Activated naive CD4-positive, alpha-beta T cell treated with anti-CD3 and anti-CD28 coated beads for 36 hours (primary cell): ENCODE measurements at regions not wholly inside any gene's neighbourhood (a gene's known extent, or its start where the extent isn't known, plus 50 kb on each side); places are given as distances from the start of the nearest gene placed in this dataset.

Experiments used
- CTCF ChIA-PET: fragments of 350-600 bp; sonication (Branson Sonifier 250); formaldehyde crosslinking; loops from one replicate; lab custom pipeline; 2021; ENCODE audit warnings: antibody characterized with exemption; lab: Charles Lee
- DNase-seq: peaks from one replicate; pipeline ENCODE4 v3.0.0-alpha.2; 2020
- H3K27ac Mint-ChIP-seq: one replicate; pipeline ENCODE4 v1.8.0; 2021; ENCODE audit warnings: mild to moderate bottlenecking, mixed read lengths
- H3K27me3 Mint-ChIP-seq: one replicate; pipeline ENCODE4 v1.8.0; 2021; ENCODE audit warnings: low read depth, mixed read lengths
- H3K36me3 Mint-ChIP-seq: one replicate; pipeline ENCODE4 v1.8.0; 2021; ENCODE audit warnings: low read depth, mixed read lengths
- H3K4me1 Mint-ChIP-seq: one replicate; pipeline ENCODE4 v1.8.0; 2021; ENCODE audit warnings: low read depth, mixed read lengths
- H3K4me3 Mint-ChIP-seq: one replicate; pipeline ENCODE4 v1.8.0; 2021; ENCODE audit warnings: mild to moderate bottlenecking, moderate library complexity, mixed read lengths
- H3K9me3 Mint-ChIP-seq: one replicate; pipeline ENCODE4 v1.8.0; 2021; ENCODE audit warnings: mixed read lengths
- intact Hi-C: fragments of 100-400 bp; cut with micrococcal nuclease; formaldehyde crosslinking; loops from one replicate; pipeline ENCODE4 v1.15.1; 2023

DNA sequence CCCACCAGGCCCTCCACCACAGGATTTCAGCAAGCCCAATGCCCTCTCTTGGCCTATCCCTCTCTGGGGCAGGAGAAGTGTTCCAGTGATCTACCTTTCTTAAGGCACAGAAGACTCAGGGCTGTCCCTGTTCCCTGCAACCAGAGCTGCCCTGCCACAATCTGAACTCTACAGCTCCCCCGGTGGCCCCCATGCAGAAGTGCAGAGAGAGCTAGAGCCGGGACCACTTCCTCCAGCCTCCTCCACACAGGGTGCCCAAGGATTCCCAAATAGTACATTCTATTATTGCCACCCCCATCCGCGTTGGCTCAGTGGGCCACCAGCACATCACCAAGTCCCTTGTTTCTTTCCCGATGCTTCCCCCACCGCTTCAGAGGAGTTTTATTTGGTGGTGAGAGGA lies 114.8 kb upstream of the PTPRM start:
- H3K27me3 Mint-ChIP-seq = no peaks in the 10 kb centered on the region
- no peaks in the 10 kb centered on the region for H3K4me1 Mint-ChIP-seq
- no peaks in the 10 kb centered on the region for H3K36me3 Mint-ChIP-seq
- no peak for DNase-seq
- no peak overlapping the region for H3K27ac Mint-ChIP-seq
- intact Hi-C loops = no loop called here
- CTCF ChIA-PET = interaction anchor here (1.0 kb wide), 1 partner anchor 114 kb away, joined by 4 read pairs; no protein-coding TSS in a partner anchor
- H3K9me3 Mint-ChIP-seq = peaks cover 3% of the 10 kb centered on the region
- no peak overlapping the region for H3K4me3 Mint-ChIP-seq

DNA sequence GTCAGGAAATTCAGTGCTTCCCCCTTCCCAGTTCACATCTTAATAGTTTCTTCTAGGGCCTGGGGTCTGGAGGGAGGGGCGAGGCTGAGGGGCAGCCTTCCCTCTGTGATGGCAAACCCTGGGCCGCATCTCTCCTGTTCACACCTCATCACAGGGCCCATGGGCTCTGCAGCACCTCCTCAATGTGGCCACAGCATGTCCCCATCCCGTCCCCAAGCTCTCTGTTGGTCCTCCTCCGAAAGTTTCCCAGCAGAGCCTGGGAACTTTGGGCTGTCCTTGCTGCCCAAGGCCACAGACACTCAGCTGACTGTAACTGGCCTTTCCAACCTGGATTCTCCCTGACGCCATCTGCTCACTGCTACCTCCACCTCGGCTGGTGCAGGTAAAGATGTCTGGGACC lies 112.7 kb upstream of the PTPRM start:
- no peak for DNase-seq
- Mint-ChIP-seq H3K4me1 (no peaks in the 10 kb centered on the region), H3K27me3 (no peaks in the 10 kb centered on the region), H3K9me3 (peaks cover 3% of the 10 kb centered on the region), H3K36me3 (no peaks in the 10 kb centered on the region), H3K4me3 (no peak overlapping the region), H3K27ac (no peak overlapping the region)
- CTCF ChIA-PET = no interaction called here
- intact Hi-C loops = no loop called here

DNA sequence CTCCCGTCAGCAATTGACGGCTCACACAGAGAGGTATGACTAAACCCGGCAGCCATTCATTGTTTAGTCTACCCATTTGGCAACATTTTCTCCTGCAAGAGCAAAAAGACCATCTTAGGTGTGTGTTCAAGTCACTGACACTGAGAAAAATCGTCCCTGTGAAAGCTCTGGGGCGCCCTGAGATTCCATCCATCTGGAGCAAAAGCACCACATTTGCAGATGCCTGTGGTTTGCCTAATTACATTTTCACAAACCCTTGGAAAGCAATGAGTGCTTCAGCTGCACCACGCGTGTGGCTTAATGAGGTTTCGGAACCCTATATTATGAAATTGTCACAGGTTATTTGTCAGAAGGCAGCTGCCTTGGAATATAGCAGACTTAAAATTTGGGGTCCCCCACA lies 110.7 kb upstream of the PTPRM start:
- CTCF ChIA-PET = no interaction called here
- no peaks in the 10 kb centered on the region for H3K4me1 Mint-ChIP-seq
- H3K9me3 Mint-ChIP-seq = peaks cover 3% of the 10 kb centered on the region
- DNase-seq = no peak
- H3K4me3 Mint-ChIP-seq = no peak overlapping the region
- intact Hi-C loops = no loop called here
- H3K27me3 Mint-ChIP-seq = no peaks in the 10 kb centered on the region
- H3K27ac Mint-ChIP-seq = no peak overlapping the region
- no peaks in the 10 kb centered on the region for H3K36me3 Mint-ChIP-seq

DNA sequence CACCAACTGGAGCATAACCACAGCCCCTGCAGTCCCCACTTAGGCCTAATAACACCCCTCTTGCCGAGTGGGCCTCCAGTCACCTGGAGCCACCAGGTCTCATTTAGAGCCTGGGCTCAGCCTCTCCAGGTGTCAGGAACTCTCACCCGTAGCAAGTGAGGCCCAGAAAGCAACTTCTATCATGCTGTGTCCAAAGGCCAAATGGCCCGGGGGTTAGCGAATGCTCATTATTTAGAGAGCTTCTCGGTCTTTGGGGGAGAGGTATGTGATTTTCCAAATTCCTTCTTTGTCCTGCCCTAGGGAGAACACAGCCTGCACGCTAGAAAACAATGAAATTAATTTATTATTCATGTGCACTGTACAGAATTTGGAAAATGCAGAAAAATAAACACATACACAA lies 109.9 kb upstream of the PTPRM start:
- Mint-ChIP-seq H3K4me1 (no peaks in the 10 kb centered on the region), H3K27me3 (no peaks in the 10 kb centered on the region), H3K27ac (no peak overlapping the region), H3K4me3 (no peak overlapping the region), H3K9me3 (peaks cover 3% of the 10 kb centered on the region), H3K36me3 (no peaks in the 10 kb centered on the region)
- CTCF ChIA-PET = no interaction called here
- intact Hi-C loops = no loop called here
- DNase-seq = no peak

DNA sequence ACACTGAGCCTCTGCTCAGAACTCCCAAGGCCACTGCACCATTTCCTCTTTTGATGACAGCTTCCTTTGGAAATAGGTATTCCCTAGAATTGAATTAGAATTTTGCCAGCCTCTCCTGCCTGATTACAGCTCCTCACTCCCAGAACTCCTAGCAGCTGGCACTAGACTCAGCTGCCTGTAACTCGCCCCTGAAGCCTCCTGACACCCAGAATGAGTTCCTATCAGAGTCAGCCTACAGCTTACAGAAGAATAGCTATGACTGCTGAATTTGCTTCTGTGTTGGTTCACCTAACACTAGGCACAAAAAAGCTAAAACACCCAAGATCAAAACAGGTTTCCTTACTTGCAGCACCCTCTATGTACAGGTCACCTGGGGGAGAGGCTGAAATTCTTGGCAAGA lies 108.2 kb upstream of the PTPRM start:
- no peak overlapping the region for H3K27ac Mint-ChIP-seq
- H3K36me3 Mint-ChIP-seq = no peaks in the 10 kb centered on the region
- H3K9me3 Mint-ChIP-seq = peaks cover 1% of the 10 kb centered on the region
- H3K27me3 Mint-ChIP-seq = no peaks in the 10 kb centered on the region
- DNase-seq = no peak
- intact Hi-C loops = no loop called here
- no peak overlapping the region for H3K4me3 Mint-ChIP-seq
- H3K4me1 Mint-ChIP-seq = no peaks in the 10 kb centered on the region
- CTCF ChIA-PET = interaction anchor here (0.6 kb wide), 1 partner anchor 23 kb away, joined by 4 read pairs; no protein-coding TSS in a partner anchor

DNA sequence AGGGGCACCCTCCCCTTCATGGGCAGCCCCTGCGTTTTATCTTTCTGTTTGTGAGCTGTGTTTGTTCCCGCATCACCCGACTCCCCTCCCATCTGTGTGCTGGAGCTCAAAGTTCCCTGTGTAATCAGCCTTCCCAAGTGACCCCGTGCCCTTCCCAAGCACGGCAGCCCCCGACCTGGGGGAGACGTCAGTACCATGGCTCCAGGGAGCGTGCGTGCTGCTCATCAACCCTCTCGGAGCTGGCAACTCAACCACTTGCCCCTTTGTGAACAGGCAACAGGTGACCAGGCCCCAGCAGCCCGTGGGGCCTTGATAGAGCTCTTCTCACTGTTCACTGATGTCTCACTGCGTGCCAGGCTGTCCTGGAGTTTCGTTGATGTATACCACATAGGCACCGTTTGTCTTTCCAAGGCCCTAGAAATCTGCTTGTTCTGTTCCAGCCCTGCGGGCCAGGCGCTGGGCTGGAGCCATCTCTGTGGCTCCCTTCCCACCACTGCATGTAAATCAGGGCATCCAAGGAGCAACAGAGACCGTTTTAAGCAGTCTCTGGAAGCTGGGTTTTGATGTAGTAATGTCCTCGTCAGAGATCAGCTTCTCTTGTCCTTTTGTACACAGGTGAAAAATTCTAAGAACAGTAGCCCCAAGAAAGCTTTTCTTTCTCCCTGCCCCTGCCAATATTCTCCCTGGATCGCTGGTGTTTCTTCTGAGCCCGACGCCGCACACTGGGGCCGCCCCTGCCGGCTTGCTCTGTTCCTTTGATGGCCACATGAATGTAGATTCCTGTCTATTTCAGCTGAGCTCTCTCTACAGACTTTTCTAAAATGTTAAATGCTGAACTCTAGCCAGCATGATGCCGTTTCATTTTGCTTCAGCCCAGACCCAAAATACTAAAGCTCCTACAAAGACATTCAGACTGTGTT lies 107.0 kb upstream of the PTPRM start:
- intact Hi-C loops = no loop called here
- no peaks in the 10 kb centered on the region for H3K4me1 Mint-ChIP-seq
- no peaks in the 10 kb centered on the region for H3K27me3 Mint-ChIP-seq
- H3K4me3 Mint-ChIP-seq = no peak overlapping the region
- CTCF ChIA-PET = no interaction called here
- DNase-seq = no peak
- no peaks in the 10 kb centered on the region for H3K9me3 Mint-ChIP-seq
- H3K36me3 Mint-ChIP-seq = no peaks in the 10 kb centered on the region
- H3K27ac Mint-ChIP-seq = no peak overlapping the region

DNA sequence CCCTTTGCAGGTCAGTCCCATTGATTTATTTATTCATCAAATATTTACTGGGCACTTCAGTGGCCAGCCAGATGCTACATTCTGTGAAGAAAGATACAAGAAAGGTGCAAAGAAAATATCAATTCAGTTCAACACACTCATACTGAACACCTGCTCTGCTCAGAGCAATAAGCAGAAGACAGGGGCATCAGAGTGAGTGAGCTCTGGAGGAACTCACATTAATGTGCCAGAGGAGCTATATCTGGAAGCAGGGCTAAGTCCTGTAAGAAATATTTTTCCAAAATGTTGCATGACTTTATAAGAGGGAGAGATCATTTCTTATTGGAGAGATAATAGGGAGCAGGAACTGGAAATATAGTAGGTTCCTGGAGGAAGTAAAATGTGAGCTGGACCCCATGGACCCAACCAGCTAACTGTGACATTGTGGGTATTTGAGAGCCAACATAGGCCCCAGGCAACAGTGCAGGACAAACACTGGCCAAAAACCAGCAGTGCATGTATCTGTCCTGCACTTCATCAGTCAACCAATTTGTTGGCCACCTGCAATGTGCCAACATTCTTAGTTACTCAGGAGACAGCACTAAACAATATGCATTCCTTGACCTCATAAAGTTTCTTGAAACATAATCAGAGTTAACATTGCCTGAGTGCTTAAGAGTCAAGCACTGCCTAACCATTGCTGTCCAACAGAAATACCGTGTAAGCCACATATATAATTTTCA lies 102.7 kb upstream of the PTPRM start:
- Mint-ChIP-seq H3K9me3 (no peaks in the 10 kb centered on the region), H3K4me3 (no peak overlapping the region), H3K27ac (no peak overlapping the region), H3K27me3 (peaks cover 4% of the 10 kb centered on the region), H3K4me1 (no peaks in the 10 kb centered on the region), H3K36me3 (no peaks in the 10 kb centered on the region)
- CTCF ChIA-PET = no interaction called here
- no peak for DNase-seq
- intact Hi-C loops = no loop called here

DNA sequence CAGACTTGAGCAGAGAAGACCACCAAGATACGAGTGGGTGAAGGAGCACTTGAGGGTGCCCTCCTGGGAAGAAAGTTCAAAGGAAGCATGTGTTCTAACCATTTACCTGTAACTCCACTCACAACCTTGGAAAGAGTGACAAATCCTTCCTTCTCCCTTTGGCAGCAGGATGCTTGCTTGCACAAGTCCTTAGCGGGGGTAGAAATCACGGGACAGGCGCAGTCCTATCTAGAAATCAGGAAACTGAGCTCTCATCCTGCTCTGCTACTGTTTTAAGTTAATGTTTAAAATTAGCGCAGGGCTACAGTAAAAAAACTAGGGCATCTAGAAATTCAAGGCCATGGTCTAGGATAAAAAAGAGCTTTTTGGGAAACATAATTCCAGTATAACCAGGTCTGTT lies 100.9 kb upstream of the PTPRM start:
- intact Hi-C loops = no loop called here
- Mint-ChIP-seq H3K27me3 (peaks cover 7% of the 10 kb centered on the region), H3K4me3 (no peak overlapping the region), H3K27ac (no peak overlapping the region), H3K4me1 (no peaks in the 10 kb centered on the region), H3K9me3 (no peaks in the 10 kb centered on the region), H3K36me3 (no peaks in the 10 kb centered on the region)
- CTCF ChIA-PET = no interaction called here
- no peak for DNase-seq

DNA sequence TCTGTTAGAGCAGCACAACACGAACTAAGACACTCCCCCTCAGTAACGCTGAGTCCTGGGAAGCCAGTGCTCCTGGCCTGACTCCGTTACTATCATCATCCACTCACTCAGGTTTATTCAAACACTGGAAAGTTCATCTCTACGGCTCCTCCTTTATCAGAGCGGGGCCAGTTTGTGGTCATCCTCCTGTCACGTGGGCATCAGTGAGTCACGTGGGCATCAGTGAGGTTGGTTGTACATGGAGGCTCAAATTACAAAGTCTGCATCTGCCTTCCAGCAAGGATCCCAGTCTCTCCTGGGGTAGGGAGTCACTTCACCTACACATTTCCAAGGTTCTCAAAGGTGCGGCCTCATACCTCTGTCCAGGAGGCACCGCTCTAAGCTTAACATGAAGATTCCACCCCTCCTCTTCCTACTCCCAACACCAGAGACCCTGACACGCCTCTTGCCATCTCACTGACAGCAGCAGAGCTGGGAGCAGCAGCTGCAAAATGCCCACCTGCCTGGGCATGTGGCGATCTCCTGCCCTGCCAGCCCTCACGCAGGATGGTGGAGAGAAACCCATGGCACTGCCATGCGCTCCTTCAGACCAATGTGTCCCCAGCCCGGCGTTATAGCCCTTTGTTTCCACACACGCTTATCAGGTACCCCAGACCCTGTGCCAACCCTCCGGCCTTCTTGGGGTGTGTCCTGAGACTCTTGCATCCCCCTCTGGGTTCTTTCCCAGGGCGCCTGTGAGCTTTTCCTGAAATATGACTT lies 99.2 kb upstream of the PTPRM start:
- Mint-ChIP-seq H3K27ac (no peak overlapping the region), H3K4me3 (no peak overlapping the region), H3K27me3 (peaks cover 7% of the 10 kb centered on the region), H3K4me1 (no peaks in the 10 kb centered on the region), H3K36me3 (no peaks in the 10 kb centered on the region), H3K9me3 (no peaks in the 10 kb centered on the region)
- no peak for DNase-seq
- CTCF ChIA-PET = no interaction called here
- intact Hi-C loops = no loop called here

DNA sequence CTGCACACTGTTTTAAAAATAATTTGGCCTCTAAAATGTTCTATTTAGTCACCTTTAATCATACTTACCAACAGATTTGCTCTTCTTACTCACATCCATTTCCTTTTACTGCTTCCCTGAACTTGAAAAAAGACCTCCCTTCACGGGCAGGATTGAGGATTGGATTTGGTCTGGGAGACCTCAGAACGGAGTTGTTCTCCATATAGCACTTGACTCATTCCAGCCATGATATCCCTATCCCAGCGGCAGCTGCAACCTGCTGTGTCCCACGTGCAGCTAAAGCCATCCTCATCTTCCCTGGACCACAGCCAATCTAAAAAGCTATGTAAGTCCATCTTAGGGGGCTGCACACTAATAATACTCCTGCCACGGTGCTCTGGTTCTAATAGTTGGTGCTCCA lies 97.0 kb upstream of the PTPRM start:
- Mint-ChIP-seq H3K9me3 (no peaks in the 10 kb centered on the region), H3K27me3 (peaks cover 7% of the 10 kb centered on the region), H3K4me1 (no peaks in the 10 kb centered on the region), H3K36me3 (no peaks in the 10 kb centered on the region), H3K4me3 (no peak overlapping the region), H3K27ac (no peak overlapping the region)
- CTCF ChIA-PET = no interaction called here
- DNase-seq = no peak
- intact Hi-C loops = no loop called here

DNA sequence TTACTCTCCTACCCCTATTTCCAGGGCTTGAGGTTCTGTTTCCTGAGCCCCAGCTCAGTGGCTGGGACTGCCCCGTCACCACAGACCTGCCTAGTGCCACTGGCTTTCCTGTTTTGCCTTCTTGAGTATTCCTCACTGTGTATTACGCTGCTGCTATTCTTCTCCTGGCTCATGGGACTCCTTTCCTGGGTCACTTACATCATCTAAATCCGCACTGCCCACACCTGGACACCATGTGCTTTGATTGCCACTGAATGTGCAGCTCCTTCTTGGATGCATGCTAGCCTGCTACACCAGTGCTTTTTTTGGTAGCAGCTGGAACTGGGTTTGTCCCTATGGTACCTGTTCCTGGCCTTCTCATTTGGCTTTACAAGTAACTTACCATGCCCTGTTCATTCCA lies 96.6 kb upstream of the PTPRM start:
- H3K4me1 Mint-ChIP-seq = no peaks in the 10 kb centered on the region
- no peak overlapping the region for H3K27ac Mint-ChIP-seq
- DNase-seq = no peak
- no peaks in the 10 kb centered on the region for H3K36me3 Mint-ChIP-seq
- H3K9me3 Mint-ChIP-seq = no peaks in the 10 kb centered on the region
- no peak overlapping the region for H3K4me3 Mint-ChIP-seq
- peaks cover 7% of the 10 kb centered on the region for H3K27me3 Mint-ChIP-seq
- CTCF ChIA-PET = no interaction called here
- intact Hi-C loops = no loop called here

DNA sequence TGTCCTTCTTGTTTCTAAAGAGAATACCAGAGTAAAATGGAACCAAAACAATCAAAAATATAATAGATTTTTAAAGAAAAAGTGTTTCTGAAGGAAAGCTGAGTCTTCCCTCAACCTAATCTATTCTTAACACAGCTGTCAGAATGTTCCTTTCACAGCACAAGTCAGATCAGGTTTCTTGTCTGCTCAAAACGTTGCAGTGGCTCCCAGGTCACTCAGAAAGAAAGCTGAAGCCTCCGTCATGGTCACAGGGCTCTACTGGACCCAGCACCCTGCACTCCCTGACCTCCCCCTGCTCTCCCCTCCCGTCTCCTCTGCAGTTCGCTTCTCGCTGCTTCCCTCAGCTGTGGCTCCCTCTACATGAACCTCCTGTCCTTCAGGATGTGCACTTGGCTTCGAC lies 90.7 kb upstream of the PTPRM start:
- no peaks in the 10 kb centered on the region for H3K4me1 Mint-ChIP-seq
- no peak overlapping the region for H3K4me3 Mint-ChIP-seq
- no peak for DNase-seq
- CTCF ChIA-PET = interaction anchor here (0.7 kb wide), 1 partner anchor 297 kb away, joined by 3 read pairs; no protein-coding TSS in a partner anchor
- no peaks in the 10 kb centered on the region for H3K27me3 Mint-ChIP-seq
- H3K36me3 Mint-ChIP-seq = no peaks in the 10 kb centered on the region
- no peak overlapping the region for H3K27ac Mint-ChIP-seq
- no peaks in the 10 kb centered on the region for H3K9me3 Mint-ChIP-seq
- intact Hi-C loops = no loop called here
